Putamen (tissue), 1 donor: ENCODE measurements at regions not wholly inside any gene's neighbourhood (a gene's known extent, or its start where the extent isn't known, plus 50 kb on each side); places are given as distances from the start of the nearest gene placed in this dataset.
"Not testable (repeated sequence)": the region's sequence is repeated elsewhere in the genome, so short reads cannot be mapped to it uniquely, and the experiment has no call there.

Experiments used
- DNase-seq: peaks from one replicate; pipeline ENCODE4 v3.0.0-alpha.2; 2016; ENCODE audit warnings: low spot score

GRCh38 chr5:30596495-30597064 is 596.9 kb upstream of the CDH6 start:
- DNase-seq: no peak

GRCh38 chr5:30594331-30594730 is 599.2 kb upstream of the CDH6 start:
- DNase-seq: no peak

- DNase-seq: no peak
Measured at GRCh38 chr5:30592833-30593232, 600.7 kb upstream of the CDH6 start.

GRCh38 chr5:30581198-30581935 is 612.1 kb upstream of the CDH6 start:
- peak; percentile 3 for DNase-seq

- no peak for DNase-seq
Measured at GRCh38 chr5:30574761-30575160, 618.7 kb upstream of the CDH6 start.

- DNase-seq: no peak
Measured at GRCh38 chr5:30572279-30572678, 621.2 kb upstream of the CDH6 start.

GRCh38 chr5:30561771-30562170 is 631.7 kb upstream of the CDH6 start:
- no peak for DNase-seq

GRCh38 chr5:30551618-30552017 is 641.9 kb upstream of the CDH6 start:
- no peak for DNase-seq

GRCh38 chr5:30548580-30549305 is 644.7 kb upstream of the CDH6 start:
- DNase-seq: no peak

GRCh38 chr5:30540150-30540549 is 653.3 kb upstream of the CDH6 start:
- no peak for DNase-seq

GRCh38 chr5:30539004-30539634 is 654.4 kb upstream of the CDH6 start:
- no peak for DNase-seq

- DNase-seq: no peak
Measured at GRCh38 chr5:30525353-30525752, 668.1 kb upstream of the CDH6 start.

- DNase-seq: no peak
Measured at GRCh38 chr5:30524428-30524827, 669.1 kb upstream of the CDH6 start.

GRCh38 chr5:30523061-30523460 is 670.4 kb upstream of the CDH6 start:
- DNase-seq: no peak

GRCh38 chr5:30505014-30505886 is 688.2 kb upstream of the CDH6 start:
- no peak for DNase-seq

- no peak for DNase-seq
Measured at GRCh38 chr5:30502277-30502676, 691.2 kb upstream of the CDH6 start.

GRCh38 chr5:30501065-30501464 is 692.4 kb upstream of the CDH6 start:
- DNase-seq: no peak

GRCh38 chr5:30500513-30500912 is 693.0 kb upstream of the CDH6 start:
- no peak for DNase-seq

- no peak for DNase-seq
Measured at GRCh38 chr5:30499402-30499801, 694.1 kb upstream of the CDH6 start.

GRCh38 chr5:30498972-30499371 is 694.5 kb upstream of the CDH6 start:
- no peak for DNase-seq

GRCh38 chr5:30498509-30498908 is 695.0 kb upstream of the CDH6 start:
- DNase-seq: not testable (repeated sequence)

- DNase-seq: not testable (repeated sequence)
Measured at GRCh38 chr5:30494113-30494512, 699.4 kb upstream of the CDH6 start.
